Caco-2 (cell line): ENCODE measurements at regions not wholly inside any gene's neighbourhood (a gene's known extent, or its start where the extent isn't known, plus 50 kb on each side); places are given as distances from the start of the nearest gene placed in this dataset.
A peak's percentile ranks its signal among the peaks of the same experiment; 100 is the strongest.

Experiments
- BruUV-seq: library from RNA; stranded (reverse); fragments of 400-500 nt; replicated peaks from 2 replicates; lab custom pipeline; 2021; lab: Mats Ljungman, UMichigan
- CTCF ChIA-PET: fragments of 300-600 bp; sonication (Branson Sonifier 250); formaldehyde crosslinking; loops from one replicate; lab custom pipeline; 2022; ENCODE audit warnings: antibody characterized with exemption; lab: Charles Lee
- POLR2A ChIA-PET: fragments of 300-600 bp; sonication (Branson Sonifier 250); formaldehyde crosslinking; loops from one replicate; lab custom pipeline; 2022; ENCODE audit warnings: antibody characterized with exemption; lab: Charles Lee
- DNase-seq, 2 experiments: peaks; one replicate each; pipeline versions ENCODE4 v3.0.0 to v3.0.0-alpha.2; 2020 to 2022
- H3K27me3 ChIP-seq: replicated peaks from 2 replicates; pipeline ENCODE4 v1.6.0; 2011; ENCODE audit warnings: low read length; ENCODE audit not compliant: control insufficient read depth, insufficient read depth
- H3K36me3 ChIP-seq: 2 replicates; pipeline ENCODE4 v1.5.1; 2011; ENCODE audit warnings: low read length; ENCODE audit not compliant: control insufficient read depth, insufficient read depth
- H3K4me1 ChIP-seq: fragments of 250-450 bp; sonication (Bioruptor Pico); 2 replicates; pipeline ENCODE4 v1.5.1; 2020; ENCODE audit warnings: mild to moderate bottlenecking
- H3K4me3 ChIP-seq: 2 replicates; pipeline ENCODE4 v1.5.1; 2011; ENCODE audit warnings: low read depth, mild to moderate bottlenecking, control low read depth, low read length
- H3K9me3 ChIP-seq: fragments of 250-450 bp; sonication (Bioruptor Pico); 2 replicates; pipeline ENCODE4 v1.5.1; 2020; ENCODE audit warnings: mild to moderate bottlenecking, moderate library complexity
- H3K27ac Mint-ChIP-seq: one replicate; pipeline ENCODE4 v1.8.0; 2022; ENCODE audit warnings: mixed read lengths; ENCODE audit not compliant: unreplicated experiment
- H3K27me3 Mint-ChIP-seq: one replicate; pipeline ENCODE4 v1.8.0; 2022; ENCODE audit warnings: mixed read lengths; ENCODE audit not compliant: insufficient read depth, unreplicated experiment
- H3K36me3 Mint-ChIP-seq: one replicate; pipeline ENCODE4 v1.8.0; 2022; ENCODE audit warnings: mild to moderate bottlenecking, mixed read lengths; ENCODE audit not compliant: insufficient read depth, unreplicated experiment
- H3K4me1 Mint-ChIP-seq: one replicate; pipeline ENCODE4 v1.8.0; 2022; ENCODE audit warnings: low read depth, mixed read lengths; ENCODE audit not compliant: unreplicated experiment
- H3K4me3 Mint-ChIP-seq: one replicate; pipeline ENCODE4 v1.8.0; 2022; ENCODE audit warnings: mild to moderate bottlenecking, moderate library complexity, mixed read lengths; ENCODE audit not compliant: unreplicated experiment
- H3K9me3 Mint-ChIP-seq: one replicate; pipeline ENCODE4 v1.8.0; 2022; ENCODE audit warnings: mixed read lengths; ENCODE audit not compliant: unreplicated experiment
- intact Hi-C: fragments of 100-400 bp; cut with micrococcal nuclease; formaldehyde crosslinking; loops from one replicate; pipeline ENCODE4 v1.10.0; 2022; ENCODE audit not compliant: unreplicated experiment
- TF ChIP-seq, protein P1 (sequence below), 2 experiments: fragments of 200-600 bp in 1 of 2; IDR thresholded peaks; 1 replicate in 1 of 2; 2 replicates in 1 of 2; pipeline versions ENCODE4 v1.5.1 to v1.8.0; 2011 to 2022; ENCODE audit warnings: antibody characterized with exemption in 1 of 2, control low read depth in 1 of 2, inconsistent platforms in 1 of 2, low read depth in 1 of 2, low read length in 1 of 2, mild to moderate bottlenecking in 1 of 2, moderate library complexity in 1 of 2; ENCODE audit not compliant: insufficient read depth in 1 of 2, severe bottlenecking in 1 of 2, unreplicated experiment in 1 of 2

DNA sequence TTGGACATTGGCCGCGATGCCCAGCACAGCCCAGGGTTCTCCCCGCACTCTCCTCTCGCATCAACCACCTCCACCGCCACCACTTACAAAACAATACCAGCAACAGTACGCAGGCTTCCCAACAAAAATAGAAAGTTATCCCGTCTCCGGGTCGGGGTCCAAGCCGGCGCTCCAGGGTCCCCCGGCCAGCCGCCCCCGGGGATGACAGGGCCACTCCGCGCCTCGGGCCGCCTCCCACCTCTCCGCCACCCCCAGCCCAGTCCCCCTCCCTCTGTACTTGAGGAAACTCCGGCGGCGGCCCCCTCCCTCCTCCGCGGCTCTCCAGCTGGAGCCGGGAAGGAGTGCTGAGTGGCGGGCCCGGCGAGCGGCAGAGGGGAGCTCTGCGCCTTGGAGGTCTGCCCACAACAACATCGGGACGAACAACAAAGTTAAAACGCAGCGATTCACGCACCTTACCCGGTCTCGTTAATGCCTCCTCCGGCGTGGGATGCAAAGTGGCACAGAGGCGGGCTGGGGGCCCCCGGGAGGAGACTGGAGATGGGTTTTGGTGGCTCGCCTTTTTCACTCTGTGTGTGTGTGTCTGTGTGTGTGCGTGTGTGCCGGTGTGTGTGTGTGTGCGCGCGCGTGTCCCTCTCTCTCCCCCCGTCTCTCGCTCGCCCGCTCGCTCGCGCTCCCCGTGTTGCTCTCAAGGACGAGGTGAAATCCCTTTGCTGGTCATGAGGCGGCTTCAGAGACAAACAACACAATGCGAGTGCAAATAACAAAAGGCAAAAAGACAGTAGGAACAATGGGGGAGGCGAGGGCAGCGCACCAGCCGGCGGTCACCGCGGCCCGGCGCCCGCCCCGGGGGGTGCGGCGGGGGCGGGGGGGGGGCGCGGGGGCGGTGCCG lies 386.8 kb downstream of the BCAT1 start:
- peak overlapping the region; percentile 73 for H3K27ac Mint-ChIP-seq
- H3K4me3 ChIP-seq: peak overlapping the region; percentile 84

DNA sequence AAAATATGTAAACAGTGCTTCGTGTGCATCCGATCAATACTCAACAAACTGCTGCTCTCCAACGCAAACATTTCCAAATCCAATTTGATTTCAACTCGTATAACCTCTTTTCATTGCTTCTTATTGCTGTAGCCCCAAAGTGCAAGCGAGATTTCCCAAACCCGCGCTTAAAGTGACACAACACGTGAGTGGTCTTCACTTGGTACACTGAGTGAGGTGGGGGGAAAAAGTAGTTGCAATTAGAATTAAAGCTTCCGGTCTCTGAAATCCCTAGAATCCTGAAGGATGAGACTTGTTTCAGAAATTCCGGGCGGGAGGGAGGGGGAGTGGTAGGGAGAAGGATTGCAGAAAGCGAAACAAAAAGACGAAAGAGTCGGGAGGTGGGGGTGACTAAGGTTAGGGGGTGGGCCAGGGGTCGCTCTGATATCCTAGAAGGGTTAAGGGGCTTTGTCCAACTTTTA lies 387.5 kb downstream of the BCAT1 start:
- H3K4me3 ChIP-seq: peak overlapping the region; percentile 84
- POLR2A ChIA-PET: interaction anchor here (0.6 to 0.7 kb wide), 2 partner anchors 48 to 276 kb away, joined by 3 to 13 read pairs; no protein-coding TSS in a partner anchor
- peaks cover 30% of the 10 kb centered on the region for H3K4me1 Mint-ChIP-seq

More for the DNA sequence above, 386.8 kb downstream of the BCAT1 start:
- no peaks in the 10 kb centered on the region for H3K36me3 ChIP-seq
- peaks cover 41% of the 10 kb centered on the region; the same call in 1 of the 2 replicates for H3K4me1 ChIP-seq
- Mint-ChIP-seq H3K27me3 (no peaks in the 10 kb centered on the region), H3K9me3 (no peaks in the 10 kb centered on the region), H3K4me1 (peaks cover 30% of the 10 kb centered on the region), H3K36me3 (peaks cover 27% of the 10 kb centered on the region), H3K4me3 (peak overlapping the region; percentile 94)
- POLR2A ChIA-PET: interaction anchor here (0.6 to 0.7 kb wide), 3 partner anchors 47 to 384 kb away, joined by 3 to 13 read pairs (median 3); no protein-coding TSS in a partner anchor
- intact Hi-C loops: loop anchor here (2.0 to 10.0 kb wide), 3 partner anchors 55 to 547 kb away; no protein-coding TSS in a partner anchor
- TF ChIP-seq, protein P1, sequence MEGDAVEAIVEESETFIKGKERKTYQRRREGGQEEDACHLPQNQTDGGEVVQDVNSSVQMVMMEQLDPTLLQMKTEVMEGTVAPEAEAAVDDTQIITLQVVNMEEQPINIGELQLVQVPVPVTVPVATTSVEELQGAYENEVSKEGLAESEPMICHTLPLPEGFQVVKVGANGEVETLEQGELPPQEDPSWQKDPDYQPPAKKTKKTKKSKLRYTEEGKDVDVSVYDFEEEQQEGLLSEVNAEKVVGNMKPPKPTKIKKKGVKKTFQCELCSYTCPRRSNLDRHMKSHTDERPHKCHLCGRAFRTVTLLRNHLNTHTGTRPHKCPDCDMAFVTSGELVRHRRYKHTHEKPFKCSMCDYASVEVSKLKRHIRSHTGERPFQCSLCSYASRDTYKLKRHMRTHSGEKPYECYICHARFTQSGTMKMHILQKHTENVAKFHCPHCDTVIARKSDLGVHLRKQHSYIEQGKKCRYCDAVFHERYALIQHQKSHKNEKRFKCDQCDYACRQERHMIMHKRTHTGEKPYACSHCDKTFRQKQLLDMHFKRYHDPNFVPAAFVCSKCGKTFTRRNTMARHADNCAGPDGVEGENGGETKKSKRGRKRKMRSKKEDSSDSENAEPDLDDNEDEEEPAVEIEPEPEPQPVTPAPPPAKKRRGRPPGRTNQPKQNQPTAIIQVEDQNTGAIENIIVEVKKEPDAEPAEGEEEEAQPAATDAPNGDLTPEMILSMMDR (IDR thresholded peaks at IDR 0.05; ENCODE audit: insufficient read depth in 1 of 2, low read depth in 1 of 2, low read length in 1 of 2, severe bottlenecking in 1 of 2, unreplicated experiment in 1 of 2): no peak
- no peaks in the 10 kb centered on the region for H3K27me3 ChIP-seq
- no peaks in the 10 kb centered on the region for H3K9me3 ChIP-seq
- no TSS peak for BruUV-seq
- DNase-seq: peak; percentile 74 to 82
- CTCF ChIA-PET: interaction anchor here (0.5 to 1.0 kb wide), 2 partner anchors 8 to 211 kb away, joined by 3 read pairs; no protein-coding TSS in a partner anchor

More for the DNA sequence above, 387.5 kb downstream of the BCAT1 start:
- DNase-seq: peak in 1 of 2 experiments; percentile 49
- Histone ChIP-seq H3K27me3 (no peaks in the 10 kb centered on the region), H3K36me3 (no peaks in the 10 kb centered on the region), H3K4me1 (peaks cover 41% of the 10 kb centered on the region; the same call in 1 of the 2 replicates), H3K9me3 (no peaks in the 10 kb centered on the region)
- H3K9me3 Mint-ChIP-seq: no peaks in the 10 kb centered on the region
- no TSS peak for BruUV-seq
- CTCF ChIA-PET: no interaction called here
- TF ChIP-seq, protein P1 (IDR thresholded peaks at IDR 0.05; ENCODE audit: insufficient read depth in 1 of 2, low read depth in 1 of 2, low read length in 1 of 2, severe bottlenecking in 1 of 2, unreplicated experiment in 1 of 2): no peak
- H3K4me3 Mint-ChIP-seq: peak overlapping the region; percentile 94
- H3K27me3 Mint-ChIP-seq: no peaks in the 10 kb centered on the region
- H3K36me3 Mint-ChIP-seq: peaks cover 27% of the 10 kb centered on the region
- intact Hi-C loops: loop anchor here (2.0 to 10.0 kb wide), 2 partner anchors 63 to 547 kb away; no protein-coding TSS in a partner anchor
- peak overlapping the region; percentile 73 for H3K27ac Mint-ChIP-seq
